SH-SY5Y (cell line): ENCODE measurements at regions not wholly inside any gene's neighbourhood (a gene's known extent, or its start where the extent isn't known, plus 50 kb on each side); places are given as distances from the start of the nearest gene placed in this dataset.

ENCODE experiments used
- GATA2 ChIP-seq: IDR thresholded peaks from 2 replicates; pipeline ENCODE4 v1.6.1; 2011; ENCODE audit warnings: mild to moderate bottlenecking, low read depth, low read length
- GATA3 ChIP-seq: IDR thresholded peaks from 2 replicates; pipeline ENCODE4 v1.6.1; 2011; ENCODE audit warnings: low read depth, mild to moderate bottlenecking, low read length, moderate library complexity

DNA sequence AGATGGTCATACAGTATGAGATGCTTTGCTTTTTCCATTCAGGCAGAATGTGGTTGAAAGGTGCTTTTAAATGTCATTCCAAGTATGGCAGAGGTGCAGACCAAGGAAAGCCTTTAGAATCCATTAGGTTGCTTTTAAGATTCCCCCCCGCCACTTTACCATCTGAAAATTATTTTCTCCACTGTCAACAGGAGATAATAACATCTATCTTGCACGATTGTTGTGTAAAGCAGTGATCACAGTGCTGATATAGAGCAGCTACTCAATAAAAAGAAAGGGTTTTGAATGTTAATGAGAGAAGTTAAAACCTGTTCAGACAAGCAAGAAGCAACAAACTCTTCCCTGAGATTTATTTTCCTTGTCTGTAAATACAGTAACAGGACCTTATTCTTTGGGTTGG, 372.5 kb upstream of the GCFC2 start:
- no peak for TF ChIP-seq GATA2
- no peak for TF ChIP-seq GATA3

DNA sequence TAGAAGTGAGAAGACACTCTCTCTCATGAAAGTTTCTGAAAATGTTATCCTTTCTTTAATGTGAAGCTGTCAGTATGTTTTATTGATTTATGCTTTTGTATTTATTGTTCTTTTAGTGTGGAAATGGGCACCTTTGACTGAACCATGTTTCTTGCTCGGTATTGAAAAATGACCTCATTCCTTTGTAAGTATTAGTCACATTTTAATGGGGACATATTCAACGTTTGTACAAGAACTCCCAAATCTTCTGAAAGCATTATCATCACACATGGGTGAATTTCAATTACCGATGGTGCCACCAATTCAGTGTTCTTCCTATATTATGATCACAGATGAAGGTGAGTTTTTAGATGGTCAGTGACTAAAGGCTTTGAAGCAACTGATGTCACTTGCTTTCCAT, 371.8 kb upstream of the GCFC2 start:
- no peak for TF ChIP-seq GATA2
- no peak for TF ChIP-seq GATA3

DNA sequence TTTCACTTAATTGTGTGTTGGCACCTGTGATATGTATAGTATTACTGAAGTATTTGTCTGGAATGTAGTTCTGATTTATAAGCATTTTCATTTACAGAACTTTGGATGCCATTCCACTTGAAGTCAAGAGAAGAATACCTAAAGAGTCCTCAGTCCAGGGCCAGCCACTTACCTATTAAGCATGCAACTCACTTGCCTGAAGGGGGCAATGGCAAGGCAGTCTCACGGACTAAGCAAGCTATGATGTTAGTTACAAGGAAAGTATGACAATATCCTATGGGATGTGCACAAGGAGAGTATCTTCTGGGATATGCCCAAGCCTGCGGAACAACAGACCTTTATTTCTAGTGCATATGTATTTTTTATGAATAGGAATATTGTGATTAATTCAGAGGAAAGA, 369.4 kb upstream of the GCFC2 start:
- TF ChIP-seq GATA3 (no peak), GATA2 (no peak)

DNA sequence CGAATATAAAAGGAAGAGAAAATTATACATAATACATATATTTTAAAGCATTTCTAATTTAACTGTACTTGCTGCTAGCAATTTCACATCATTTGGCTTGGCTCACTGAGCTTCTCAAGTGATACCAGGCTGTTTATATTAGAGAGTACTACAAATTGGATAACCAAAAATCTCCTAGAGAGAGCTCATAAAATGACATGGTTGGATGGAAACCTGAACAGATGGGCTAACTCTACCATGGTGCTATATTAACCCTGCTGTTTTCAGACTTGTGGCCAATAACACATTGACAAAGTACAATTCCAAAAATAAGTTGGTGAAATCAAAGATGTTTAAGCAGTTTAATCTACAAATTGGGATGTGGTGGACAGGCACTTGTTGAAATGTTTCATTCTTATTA, 364.4 kb upstream of the GCFC2 start:
- TF ChIP-seq GATA2: no peak
- no peak for TF ChIP-seq GATA3

DNA sequence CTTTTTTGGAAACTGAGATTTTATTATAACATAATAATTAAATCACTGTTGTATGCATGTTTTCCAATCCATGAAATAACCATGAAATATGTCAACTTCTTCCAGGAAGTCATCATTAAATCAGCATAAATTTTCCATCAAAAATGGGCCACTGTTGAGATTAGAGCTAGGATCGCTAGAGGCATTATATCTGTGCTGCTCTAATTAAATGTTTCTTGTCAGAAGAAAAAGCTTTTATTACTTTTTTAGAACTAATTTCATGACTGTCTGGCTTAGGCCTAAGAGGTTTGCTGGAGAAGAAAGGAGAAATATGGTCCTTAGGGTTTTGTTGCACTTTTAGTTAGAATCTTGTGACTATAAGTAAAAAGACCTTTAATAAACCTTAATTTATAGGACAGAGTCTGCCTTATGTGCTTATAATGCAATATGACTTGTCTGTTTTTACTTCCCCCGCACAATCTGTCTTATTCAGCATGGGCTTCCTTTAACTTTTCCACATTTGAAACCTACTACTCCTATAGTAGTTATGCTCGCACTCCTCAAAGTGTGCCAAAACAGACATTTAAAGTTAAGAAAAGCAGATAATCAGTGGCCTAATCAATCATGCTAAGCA, 363.4 kb upstream of the GCFC2 start:
- peak; percentile 23; the same call in 1 of the 2 replicates for TF ChIP-seq GATA3
- no peak for TF ChIP-seq GATA2

DNA sequence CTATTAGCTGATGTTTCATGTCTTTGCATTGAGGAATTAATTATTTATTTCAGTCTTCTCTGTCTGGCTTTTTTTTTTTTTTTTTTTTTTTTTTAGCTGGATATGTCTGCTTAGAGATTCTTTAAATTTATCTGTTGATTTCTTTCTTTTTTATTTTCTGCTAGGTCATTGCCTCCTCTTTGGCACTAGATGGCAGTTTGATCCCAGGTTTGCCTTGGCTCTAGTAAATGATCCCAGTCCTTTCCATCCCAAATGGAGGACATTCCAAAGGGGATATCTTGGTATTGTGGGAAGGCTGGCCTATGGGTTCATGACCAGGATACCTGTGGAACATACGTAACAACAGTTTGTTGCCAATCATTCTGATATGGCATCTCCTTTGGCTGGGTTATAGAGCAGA, 339.5 kb upstream of the GCFC2 start:
- no peak for TF ChIP-seq GATA3
- TF ChIP-seq GATA2: no peak

DNA sequence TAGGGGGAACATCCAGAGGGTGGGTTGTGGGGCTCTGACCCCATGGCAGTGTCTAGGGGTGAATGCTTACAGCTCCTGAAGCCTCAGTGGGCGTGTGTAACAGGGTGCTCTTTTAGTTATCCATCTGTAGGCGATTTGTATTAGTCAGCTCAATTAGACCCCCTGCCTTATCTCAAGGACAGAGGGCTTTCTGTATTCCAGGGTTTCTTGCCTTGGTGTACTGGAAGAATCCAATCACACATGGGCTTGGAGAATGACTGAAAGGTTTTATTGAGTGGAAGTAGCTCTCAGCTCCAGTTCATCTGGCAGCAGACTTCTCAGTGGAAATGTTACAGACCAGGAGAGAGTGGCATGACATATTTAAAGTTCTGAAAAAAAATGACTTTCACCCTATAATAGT, 334.0 kb upstream of the GCFC2 start:
- no peak for TF ChIP-seq GATA2
- TF ChIP-seq GATA3: no peak

DNA sequence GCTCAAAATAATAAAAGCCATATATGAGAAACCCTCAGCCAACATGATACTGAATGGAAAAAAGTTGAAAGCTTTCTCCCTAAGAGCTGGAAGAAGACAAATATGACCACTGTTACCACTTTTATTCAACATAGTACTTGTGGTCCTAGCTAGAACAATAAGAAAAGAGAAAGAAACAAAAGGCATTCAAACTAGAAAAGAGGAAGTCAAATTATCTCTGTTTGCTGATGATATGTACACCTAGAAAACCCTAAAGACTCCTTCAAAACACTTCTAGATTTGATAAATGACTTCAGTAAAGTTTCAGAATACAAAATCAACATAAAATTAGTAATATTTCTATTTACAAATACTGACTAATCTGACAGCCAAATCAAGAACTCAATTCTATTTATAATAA, 328.8 kb upstream of the GCFC2 start:
- TF ChIP-seq GATA3 (no peak), GATA2 (no peak)

DNA sequence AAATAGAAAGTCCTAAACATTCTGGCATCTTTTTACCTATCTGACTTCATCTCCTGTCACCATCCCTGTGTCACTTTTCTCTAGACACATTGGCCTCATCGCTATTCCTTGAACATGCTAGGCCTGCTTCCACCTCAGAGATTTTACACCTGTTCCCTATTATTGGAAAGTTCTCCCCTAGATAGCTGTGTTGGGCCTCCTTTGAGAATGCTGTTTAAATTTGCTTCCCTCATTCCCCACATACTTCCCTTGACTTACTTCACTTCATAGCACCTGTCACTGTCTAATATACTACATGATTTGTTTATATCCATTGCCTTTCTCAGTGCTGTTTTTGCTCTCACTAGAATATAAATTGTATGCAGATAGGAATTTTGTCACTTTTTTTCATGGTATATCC, 317.0 kb upstream of the GCFC2 start:
- no peak for TF ChIP-seq GATA3
- TF ChIP-seq GATA2: no peak

DNA sequence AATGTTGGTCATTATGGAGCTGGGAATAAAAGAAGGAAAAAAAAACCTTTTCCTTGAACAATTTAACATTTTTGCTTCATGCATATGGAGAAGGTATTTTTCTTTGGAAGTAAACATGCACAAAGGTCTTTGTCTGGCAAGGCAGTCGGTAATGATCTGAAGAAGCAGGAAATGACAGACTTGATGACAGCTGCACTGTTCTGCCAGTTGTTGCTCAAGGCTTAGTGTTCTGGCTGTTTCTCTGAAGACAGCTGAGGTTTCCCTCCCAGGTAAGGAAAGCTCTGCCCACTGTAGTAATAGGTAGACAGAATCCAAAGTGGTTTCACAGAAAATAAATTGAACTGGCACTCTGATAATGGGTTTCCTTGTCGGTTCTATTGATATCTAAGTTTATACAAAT, 308.4 kb upstream of the GCFC2 start:
- TF ChIP-seq GATA2 (no peak), GATA3 (no peak)

DNA sequence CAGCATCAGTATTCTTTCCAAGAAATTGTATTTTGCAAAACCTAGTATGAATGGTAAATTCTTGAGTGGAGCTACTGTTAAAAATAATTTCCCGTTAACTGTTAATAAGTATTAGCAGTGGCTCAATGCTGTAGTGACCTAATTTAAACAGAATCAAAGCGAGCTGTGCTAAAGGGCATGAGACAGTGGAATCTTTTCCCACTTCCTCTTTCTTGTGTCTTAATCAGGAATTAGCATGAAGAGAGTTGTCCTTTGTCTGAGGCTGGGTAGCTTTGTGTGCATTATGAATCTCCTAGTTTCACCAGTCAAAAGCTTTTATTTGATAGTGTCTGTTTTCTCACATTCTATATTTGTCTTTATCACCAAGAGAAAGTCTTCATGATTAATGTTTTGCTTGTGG, 298.8 kb upstream of the GCFC2 start:
- no peak for TF ChIP-seq GATA3
- no peak for TF ChIP-seq GATA2

- TF ChIP-seq GATA3: no peak
- no peak for TF ChIP-seq GATA2
Measured at GRCh38 chr2:76008001-76008702, 297.4 kb upstream of the GCFC2 start.

- no peak for TF ChIP-seq GATA2
- TF ChIP-seq GATA3: no peak
Measured at GRCh38 chr2:76000425-76000824, 289.7 kb upstream of the GCFC2 start.

GRCh38 chr2:75998451-75998850, 287.7 kb upstream of the GCFC2 start:
- TF ChIP-seq GATA2: no peak
- TF ChIP-seq GATA3: no peak

GRCh38 chr2:75994759-75995158, 284.0 kb upstream of the GCFC2 start:
- TF ChIP-seq GATA3 (no peak), GATA2 (no peak)

DNA sequence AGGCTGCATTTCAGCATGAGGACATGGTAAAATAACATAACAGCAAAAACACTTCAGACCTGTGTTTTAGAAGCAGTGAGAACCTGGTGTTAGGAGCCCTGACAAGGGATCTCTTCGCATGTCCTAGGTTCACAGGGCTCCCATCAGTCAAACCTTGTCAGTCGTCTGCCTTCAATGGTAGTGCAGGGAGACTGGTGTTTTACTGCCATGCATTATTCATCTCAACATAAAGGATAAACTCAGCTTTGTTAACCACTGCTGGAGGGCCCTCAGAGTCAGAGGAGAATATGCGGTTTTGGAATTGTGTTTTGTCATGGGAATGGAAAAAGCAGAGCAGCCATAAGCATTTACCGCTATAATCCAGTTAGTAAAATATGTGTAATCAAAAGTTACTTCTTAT, 275.9 kb upstream of the GCFC2 start:
- TF ChIP-seq GATA3 (no peak), GATA2 (no peak)

DNA sequence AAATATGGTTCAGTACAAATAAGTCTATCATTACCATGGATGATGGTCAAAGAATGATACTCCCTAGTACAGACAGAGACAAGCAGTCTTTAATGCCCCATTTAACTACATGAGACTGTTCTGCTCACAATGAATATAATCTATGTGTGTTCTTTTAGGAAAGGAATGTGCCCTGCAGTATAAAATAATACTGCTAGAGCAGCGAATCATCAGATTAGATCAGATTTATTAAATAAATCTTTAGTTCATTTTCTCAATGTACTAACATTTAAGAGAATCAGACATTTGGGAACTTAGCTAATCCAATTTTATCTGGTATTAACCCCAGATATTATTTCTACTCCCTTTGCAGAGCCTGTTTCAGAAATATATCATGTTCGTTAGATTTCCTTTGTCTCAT, 272.0 kb upstream of the GCFC2 start:
- TF ChIP-seq GATA2 (no peak), GATA3 (no peak)
